ENCODE measurements at regions not wholly inside any gene's neighbourhood (a gene's known extent, or its start where the extent isn't known, plus 50 kb on each side); places are given as distances from the start of the nearest gene placed in this dataset.

DNA sequence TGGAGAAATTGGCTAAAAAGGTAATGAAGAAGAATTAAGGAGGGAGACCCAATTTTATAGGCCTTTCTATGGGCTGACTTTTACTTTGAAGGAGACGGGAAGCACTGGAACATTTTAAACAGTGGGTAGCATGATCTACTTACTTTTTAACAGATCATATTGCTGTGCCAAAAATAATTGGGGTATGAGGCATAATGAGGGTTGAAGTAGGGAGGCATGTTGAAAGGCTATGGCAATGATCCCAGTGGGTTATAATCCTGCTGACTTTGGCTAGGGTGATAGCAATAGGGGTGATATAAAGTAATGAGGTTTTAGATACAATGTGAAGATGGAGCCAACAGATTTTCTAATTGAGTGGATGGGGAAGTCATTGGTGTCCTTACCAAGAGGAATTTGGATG, 73.2 kb downstream of the GPR37 start:
- no peak overlapping the region for H3K4me3 ChIP-seq (ENCODE audit: low read depth, low read length)
- no peaks in the 10 kb centered on the region for H3K4me1 ChIP-seq (ENCODE audit: control insufficient read depth, insufficient read depth, low read length)
- H3K9ac ChIP-seq (ENCODE audit: low read length), result no peak overlapping the region
- H3K36me3 ChIP-seq (ENCODE audit: control insufficient read depth, insufficient read depth, low read length), result no peaks in the 10 kb centered on the region
- H3K27me3 ChIP-seq (ENCODE audit: control insufficient read depth, insufficient read depth, low read length), result no peaks in the 10 kb centered on the region
- H3K9me3 ChIP-seq (ENCODE audit: control insufficient read depth, insufficient read depth, low read depth, low read length), result no peaks in the 10 kb centered on the region
- no peak overlapping the region for H3K27ac ChIP-seq (ENCODE audit: low read depth, low read length)

GRCh38 chr7:124690840-124691239, 74.8 kb downstream of the GPR37 start:
- Histone ChIP-seq H3K27ac (ENCODE audit: low read depth, low read length) (no peak overlapping the region), H3K4me3 (ENCODE audit: low read depth, low read length) (no peak overlapping the region), H3K4me1 (ENCODE audit: control insufficient read depth, insufficient read depth, low read length) (no peaks in the 10 kb centered on the region), H3K27me3 (ENCODE audit: control insufficient read depth, insufficient read depth, low read length) (no peaks in the 10 kb centered on the region), H3K9ac (ENCODE audit: low read length) (no peak overlapping the region), H3K36me3 (ENCODE audit: control insufficient read depth, insufficient read depth, low read length) (no peaks in the 10 kb centered on the region), H3K9me3 (ENCODE audit: control insufficient read depth, insufficient read depth, low read depth, low read length) (no peaks in the 10 kb centered on the region)

DNA sequence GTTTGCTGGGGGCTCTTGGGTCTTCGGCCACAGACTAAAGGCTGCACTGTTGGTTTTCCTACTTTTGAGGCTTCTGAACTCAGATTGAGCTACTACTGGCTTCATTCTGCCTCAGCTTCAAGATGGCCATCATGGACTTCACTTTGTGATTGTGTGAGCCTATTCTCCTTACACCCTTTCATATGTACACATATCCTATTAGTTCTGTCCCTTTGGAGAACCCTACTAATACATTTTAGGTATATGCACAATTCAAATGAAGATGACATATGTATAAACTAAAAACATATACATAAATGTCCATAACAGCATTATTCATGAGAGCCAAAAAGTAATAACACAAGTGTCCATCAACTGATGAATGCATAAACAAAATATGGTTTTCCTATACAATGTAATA, 75.7 kb downstream of the GPR37 start:
- H3K9me3 ChIP-seq (ENCODE audit: control insufficient read depth, insufficient read depth, low read depth, low read length), result no peaks in the 10 kb centered on the region
- no peak overlapping the region for H3K27ac ChIP-seq (ENCODE audit: low read depth, low read length)
- no peak overlapping the region for H3K4me3 ChIP-seq (ENCODE audit: low read depth, low read length)
- H3K9ac ChIP-seq (ENCODE audit: low read length), result no peak overlapping the region
- H3K4me1 ChIP-seq (ENCODE audit: control insufficient read depth, insufficient read depth, low read length), result no peaks in the 10 kb centered on the region
- H3K36me3 ChIP-seq (ENCODE audit: control insufficient read depth, insufficient read depth, low read length), result no peaks in the 10 kb centered on the region
- no peaks in the 10 kb centered on the region for H3K27me3 ChIP-seq (ENCODE audit: control insufficient read depth, insufficient read depth, low read length)

GRCh38 chr7:124689523-124689922, 76.1 kb downstream of the GPR37 start:
- Histone ChIP-seq H3K9ac (ENCODE audit: low read length) (no peak overlapping the region), H3K27ac (ENCODE audit: low read depth, low read length) (no peak overlapping the region)

GRCh38 chr7:124688991-124689390, 76.6 kb downstream of the GPR37 start:
- Histone ChIP-seq H3K27me3 (ENCODE audit: control insufficient read depth, insufficient read depth, low read length) (no peaks in the 10 kb centered on the region), H3K36me3 (ENCODE audit: control insufficient read depth, insufficient read depth, low read length) (no peaks in the 10 kb centered on the region), H3K27ac (ENCODE audit: low read depth, low read length) (no peak overlapping the region), H3K4me1 (ENCODE audit: control insufficient read depth, insufficient read depth, low read length) (no peaks in the 10 kb centered on the region), H3K9me3 (ENCODE audit: control insufficient read depth, insufficient read depth, low read depth, low read length) (no peaks in the 10 kb centered on the region), H3K4me3 (ENCODE audit: low read depth, low read length) (no peak overlapping the region), H3K9ac (ENCODE audit: low read length) (no peak overlapping the region)

More at GRCh38 chr7:124689523-124689922, 76.1 kb downstream of the GPR37 start:
- Histone ChIP-seq H3K9me3 (ENCODE audit: control insufficient read depth, insufficient read depth, low read depth, low read length) (no peaks in the 10 kb centered on the region), H3K4me3 (ENCODE audit: low read depth, low read length) (no peak overlapping the region), H3K4me1 (ENCODE audit: control insufficient read depth, insufficient read depth, low read length) (no peaks in the 10 kb centered on the region), H3K36me3 (ENCODE audit: control insufficient read depth, insufficient read depth, low read length) (no peaks in the 10 kb centered on the region), H3K27me3 (ENCODE audit: control insufficient read depth, insufficient read depth, low read length) (no peaks in the 10 kb centered on the region)

- no peaks in the 10 kb centered on the region for H3K27me3 ChIP-seq (ENCODE audit: control insufficient read depth, insufficient read depth, low read length)
- no peaks in the 10 kb centered on the region for H3K36me3 ChIP-seq (ENCODE audit: control insufficient read depth, insufficient read depth, low read length)
- H3K27ac ChIP-seq (ENCODE audit: low read depth, low read length), result no peak overlapping the region
- H3K9me3 ChIP-seq (ENCODE audit: control insufficient read depth, insufficient read depth, low read depth, low read length), result no peaks in the 10 kb centered on the region
- H3K4me3 ChIP-seq (ENCODE audit: low read depth, low read length), result no peak overlapping the region
- no peak overlapping the region for H3K9ac ChIP-seq (ENCODE audit: low read length)
- H3K4me1 ChIP-seq (ENCODE audit: control insufficient read depth, insufficient read depth, low read length), result no peaks in the 10 kb centered on the region
These were observed 78.9 kb downstream of the GPR37 start for GRCh38 chr7:124686543-124687171.

DNA sequence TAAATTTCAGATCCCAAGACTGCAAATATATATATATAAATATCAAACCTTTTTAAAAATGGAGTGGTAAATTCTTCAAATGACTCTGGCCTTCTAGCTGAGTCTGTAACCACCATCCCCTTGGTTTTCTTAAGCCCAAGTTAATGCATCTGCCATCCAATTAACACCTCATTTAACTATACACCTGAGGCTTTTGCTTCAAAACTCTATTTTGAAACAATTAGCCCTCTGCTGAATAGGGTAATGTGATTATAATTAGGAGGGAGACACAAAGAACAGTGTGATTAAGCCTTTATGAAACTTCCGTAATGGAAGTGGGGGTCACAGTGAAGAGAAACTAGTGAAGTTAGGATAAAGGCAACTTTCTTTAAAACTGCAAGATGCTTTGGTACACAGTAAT, 83.6 kb downstream of the GPR37 start:
- no peaks in the 10 kb centered on the region for H3K36me3 ChIP-seq (ENCODE audit: control insufficient read depth, insufficient read depth, low read length)
- H3K9ac ChIP-seq (ENCODE audit: low read length), result no peak overlapping the region
- no peaks in the 10 kb centered on the region for H3K4me1 ChIP-seq (ENCODE audit: control insufficient read depth, insufficient read depth, low read length)
- H3K27ac ChIP-seq (ENCODE audit: low read depth, low read length), result no peak overlapping the region
- no peaks in the 10 kb centered on the region for H3K9me3 ChIP-seq (ENCODE audit: control insufficient read depth, insufficient read depth, low read depth, low read length)
- H3K27me3 ChIP-seq (ENCODE audit: control insufficient read depth, insufficient read depth, low read length), result no peaks in the 10 kb centered on the region
- H3K4me3 ChIP-seq (ENCODE audit: low read depth, low read length), result no peak overlapping the region

- Histone ChIP-seq H3K36me3 (ENCODE audit: control insufficient read depth, insufficient read depth, low read length) (no peaks in the 10 kb centered on the region), H3K4me3 (ENCODE audit: low read depth, low read length) (no peak overlapping the region), H3K27me3 (ENCODE audit: control insufficient read depth, insufficient read depth, low read length) (no peaks in the 10 kb centered on the region), H3K27ac (ENCODE audit: low read depth, low read length) (no peak overlapping the region), H3K4me1 (ENCODE audit: control insufficient read depth, insufficient read depth, low read length) (no peaks in the 10 kb centered on the region), H3K9ac (ENCODE audit: low read length) (no peak overlapping the region), H3K9me3 (ENCODE audit: control insufficient read depth, insufficient read depth, low read depth, low read length) (no peaks in the 10 kb centered on the region)
These were observed 85.3 kb downstream of the GPR37 start for GRCh38 chr7:124680304-124680703.

GRCh38 chr7:124679586-124680225, 85.9 kb downstream of the GPR37 start:
- Histone ChIP-seq H3K36me3 (ENCODE audit: control insufficient read depth, insufficient read depth, low read length) (no peaks in the 10 kb centered on the region), H3K9me3 (ENCODE audit: control insufficient read depth, insufficient read depth, low read depth, low read length) (no peaks in the 10 kb centered on the region), H3K27ac (ENCODE audit: low read depth, low read length) (no peak overlapping the region), H3K27me3 (ENCODE audit: control insufficient read depth, insufficient read depth, low read length) (no peaks in the 10 kb centered on the region), H3K4me1 (ENCODE audit: control insufficient read depth, insufficient read depth, low read length) (no peaks in the 10 kb centered on the region), H3K4me3 (ENCODE audit: low read depth, low read length) (no peak overlapping the region), H3K9ac (ENCODE audit: low read length) (no peak overlapping the region)

GRCh38 chr7:124679146-124679545, 86.4 kb downstream of the GPR37 start:
- no peak overlapping the region for H3K4me3 ChIP-seq (ENCODE audit: low read depth, low read length)
- H3K9ac ChIP-seq (ENCODE audit: low read length), result no peak overlapping the region
- H3K27me3 ChIP-seq (ENCODE audit: control insufficient read depth, insufficient read depth, low read length), result no peaks in the 10 kb centered on the region
- no peaks in the 10 kb centered on the region for H3K36me3 ChIP-seq (ENCODE audit: control insufficient read depth, insufficient read depth, low read length)
- no peaks in the 10 kb centered on the region for H3K9me3 ChIP-seq (ENCODE audit: control insufficient read depth, insufficient read depth, low read depth, low read length)
- no peaks in the 10 kb centered on the region for H3K4me1 ChIP-seq (ENCODE audit: control insufficient read depth, insufficient read depth, low read length)
- H3K27ac ChIP-seq (ENCODE audit: low read depth, low read length), result no peak overlapping the region

GRCh38 chr7:124674451-124674850, 91.1 kb downstream of the GPR37 start:
- Histone ChIP-seq H3K27me3 (ENCODE audit: control insufficient read depth, insufficient read depth, low read length) (no peaks in the 10 kb centered on the region), H3K9ac (ENCODE audit: low read length) (no peak overlapping the region), H3K4me3 (ENCODE audit: low read depth, low read length) (no peak overlapping the region), H3K27ac (ENCODE audit: low read depth, low read length) (no peak overlapping the region), H3K36me3 (ENCODE audit: control insufficient read depth, insufficient read depth, low read length) (no peaks in the 10 kb centered on the region), H3K4me1 (ENCODE audit: control insufficient read depth, insufficient read depth, low read length) (no peaks in the 10 kb centered on the region; the same call in 1 of the 2 replicates), H3K9me3 (ENCODE audit: control insufficient read depth, insufficient read depth, low read depth, low read length) (no peaks in the 10 kb centered on the region)
